ENCODE measurements at regions not wholly inside any gene's neighbourhood (a gene's known extent, or its start where the extent isn't known, plus 50 kb on each side); places are given as distances from the start of the nearest gene placed in this dataset.

- TF ChIP-seq CTCF (IDR thresholded peaks at IDR 0.05; ENCODE audit: low read depth, low read length, poor library complexity, severe bottlenecking) (no peak), EZH2phosphoT487 (IDR thresholded peaks at IDR 0.05; ENCODE audit: borderline replicate concordance, low read length) (no peak)
These were observed 816.0 kb upstream of the CDH9 start for GRCh38 chr5:27854243-27854852.
